ENCODE measurements at regions not wholly inside any gene's neighbourhood (a gene's known extent, or its start where the extent isn't known, plus 50 kb on each side); places are given as distances from the start of the nearest gene placed in this dataset.

DNA sequence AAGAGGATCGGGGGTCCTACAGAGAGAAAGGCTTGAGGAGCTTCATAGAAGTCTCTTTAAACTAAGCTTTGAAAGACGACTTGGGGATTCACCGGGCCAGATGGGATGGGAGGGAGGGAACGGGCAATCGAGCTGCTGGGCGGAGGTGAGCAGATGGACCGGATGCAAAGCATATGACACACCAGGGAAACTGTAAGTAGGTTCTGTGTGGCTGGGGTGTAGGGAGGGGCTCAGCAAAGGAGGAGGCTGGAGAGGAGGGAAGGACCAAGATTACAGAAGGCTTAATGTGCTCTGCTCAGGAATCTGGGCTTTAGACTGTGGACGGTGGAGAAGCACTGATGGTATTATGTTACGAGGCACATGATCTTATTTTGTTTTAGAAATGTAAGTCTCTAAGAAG is 131.5 kb downstream of the MAIP1 start:
- intact Hi-C loops (cut with micrococcal nuclease; ENCODE audit: unreplicated experiment) = no loop called here
- no peaks in the 10 kb centered on the region for H3K36me3 ChIP-seq (ENCODE audit: insufficient read depth, low read length, poor library complexity, severe bottlenecking)
- TF ChIP-seq EZH2 (IDR thresholded peaks at IDR 0.05; ENCODE audit: borderline replicate concordance, low read depth, low read length, poor library complexity, severe bottlenecking) = no peak
- TF ChIP-seq, protein P1, sequence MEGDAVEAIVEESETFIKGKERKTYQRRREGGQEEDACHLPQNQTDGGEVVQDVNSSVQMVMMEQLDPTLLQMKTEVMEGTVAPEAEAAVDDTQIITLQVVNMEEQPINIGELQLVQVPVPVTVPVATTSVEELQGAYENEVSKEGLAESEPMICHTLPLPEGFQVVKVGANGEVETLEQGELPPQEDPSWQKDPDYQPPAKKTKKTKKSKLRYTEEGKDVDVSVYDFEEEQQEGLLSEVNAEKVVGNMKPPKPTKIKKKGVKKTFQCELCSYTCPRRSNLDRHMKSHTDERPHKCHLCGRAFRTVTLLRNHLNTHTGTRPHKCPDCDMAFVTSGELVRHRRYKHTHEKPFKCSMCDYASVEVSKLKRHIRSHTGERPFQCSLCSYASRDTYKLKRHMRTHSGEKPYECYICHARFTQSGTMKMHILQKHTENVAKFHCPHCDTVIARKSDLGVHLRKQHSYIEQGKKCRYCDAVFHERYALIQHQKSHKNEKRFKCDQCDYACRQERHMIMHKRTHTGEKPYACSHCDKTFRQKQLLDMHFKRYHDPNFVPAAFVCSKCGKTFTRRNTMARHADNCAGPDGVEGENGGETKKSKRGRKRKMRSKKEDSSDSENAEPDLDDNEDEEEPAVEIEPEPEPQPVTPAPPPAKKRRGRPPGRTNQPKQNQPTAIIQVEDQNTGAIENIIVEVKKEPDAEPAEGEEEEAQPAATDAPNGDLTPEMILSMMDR (conservative IDR thresholded peaks at IDR 0.05; ENCODE audit: low read depth, low read length) = no peak
- no peak overlapping the region for H3K27ac ChIP-seq (ENCODE audit: low read depth, low read length, poor library complexity, severe bottlenecking)
- ChIA-PET CTCF (no interaction called here), POLR2A (ENCODE audit: low non-redundant PET) (no interaction called here)
- no peak overlapping the region for H3K4me3 ChIP-seq (ENCODE audit: low read depth, low read length, poor library complexity, severe bottlenecking)
- H3K27me3 ChIP-seq (replicated peaks; ENCODE audit: insufficient read depth, low read depth, low read length, poor library complexity) = no peaks in the 10 kb centered on the region
- H3K9me3 ChIP-seq (ENCODE audit: low read depth, low read length, poor library complexity, severe bottlenecking) = no peaks in the 10 kb centered on the region
- no peaks in the 10 kb centered on the region for H3K4me1 ChIP-seq (ENCODE audit: insufficient read depth, low read length, poor library complexity, severe bottlenecking)
- BruUV-seq (replicated peaks) = no TSS peak
- DNase-seq (ENCODE audit: low spot score) = no peak

DNA sequence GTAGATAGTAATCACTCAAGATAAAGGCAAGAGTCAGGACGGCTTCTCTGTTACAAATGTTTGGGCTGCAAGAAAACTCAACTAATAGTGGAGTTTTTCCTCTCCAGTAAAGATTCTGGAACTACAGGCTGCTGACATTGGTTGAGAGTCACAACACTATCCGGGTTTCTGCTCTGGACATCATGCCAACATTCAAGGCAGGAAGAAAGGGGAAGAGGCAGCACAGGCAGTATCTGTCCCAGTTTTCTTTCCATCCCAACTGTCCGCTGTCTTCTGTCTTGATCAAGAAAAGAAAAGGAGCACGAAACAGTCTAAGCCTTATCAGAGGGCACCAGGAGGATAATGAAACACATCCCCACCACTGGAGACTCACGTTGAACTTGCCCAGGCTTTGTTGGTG is 132.1 kb downstream of the MAIP1 start:
- ChIA-PET CTCF (no interaction called here), POLR2A (ENCODE audit: low non-redundant PET) (no interaction called here)
- Histone ChIP-seq H3K4me3 (ENCODE audit: low read depth, low read length, poor library complexity, severe bottlenecking) (no peak overlapping the region), H3K27ac (ENCODE audit: low read depth, low read length, poor library complexity, severe bottlenecking) (no peak overlapping the region), H3K9me3 (ENCODE audit: low read depth, low read length, poor library complexity, severe bottlenecking) (no peaks in the 10 kb centered on the region), H3K27me3 (replicated peaks; ENCODE audit: insufficient read depth, low read depth, low read length, poor library complexity) (no peaks in the 10 kb centered on the region), H3K36me3 (ENCODE audit: insufficient read depth, low read length, poor library complexity, severe bottlenecking) (no peaks in the 10 kb centered on the region), H3K4me1 (ENCODE audit: insufficient read depth, low read length, poor library complexity, severe bottlenecking) (no peaks in the 10 kb centered on the region)
- TF ChIP-seq, protein P1 (conservative IDR thresholded peaks at IDR 0.05; ENCODE audit: low read depth, low read length) = no peak
- no peak for TF ChIP-seq EZH2 (IDR thresholded peaks at IDR 0.05; ENCODE audit: borderline replicate concordance, low read depth, low read length, poor library complexity, severe bottlenecking)
- no TSS peak for BruUV-seq (replicated peaks)
- intact Hi-C loops (cut with micrococcal nuclease; ENCODE audit: unreplicated experiment) = no loop called here
- DNase-seq (ENCODE audit: low spot score) = no peak

DNA sequence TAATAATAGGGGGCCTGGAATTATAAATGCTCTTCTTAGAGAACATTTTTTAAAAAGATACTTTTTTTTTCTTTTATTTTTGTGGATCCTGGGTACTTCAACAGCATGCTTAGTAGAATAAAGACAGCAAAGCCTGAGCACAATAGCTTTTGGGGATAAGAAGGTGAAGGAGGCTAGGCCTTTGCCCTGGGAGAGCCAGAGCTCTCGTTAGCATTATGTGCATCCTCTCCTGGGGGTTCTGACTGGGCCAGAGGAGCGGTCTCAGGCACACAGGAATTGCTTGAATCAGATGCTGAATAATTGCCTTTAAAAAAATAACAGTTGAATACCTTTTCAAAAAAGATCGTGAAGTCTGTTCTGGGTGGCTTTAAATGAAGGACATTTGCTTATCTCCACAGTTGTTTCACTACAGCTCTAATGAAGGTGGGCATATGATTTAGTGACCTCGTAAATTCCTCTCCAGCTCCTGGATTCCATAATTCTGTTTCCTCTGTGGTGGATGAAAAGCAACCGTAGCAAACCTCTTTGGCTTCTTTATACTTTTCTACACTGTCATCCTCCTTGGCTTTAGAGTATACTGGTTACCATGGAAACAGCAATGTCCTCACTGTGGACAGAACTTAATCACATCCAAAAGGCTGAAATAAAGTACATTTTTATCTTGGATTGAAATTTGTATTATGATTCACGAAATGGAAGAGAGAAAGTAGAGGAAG is 133.8 kb downstream of the MAIP1 start:
- ChIA-PET CTCF (no interaction called here), POLR2A (ENCODE audit: low non-redundant PET) (no interaction called here)
- intact Hi-C loops (cut with micrococcal nuclease; ENCODE audit: unreplicated experiment) = no loop called here
- no TSS peak for BruUV-seq (replicated peaks)
- no peaks in the 10 kb centered on the region for H3K36me3 ChIP-seq (ENCODE audit: insufficient read depth, low read length, poor library complexity, severe bottlenecking)
- no peak for TF ChIP-seq EZH2 (IDR thresholded peaks at IDR 0.05; ENCODE audit: borderline replicate concordance, low read depth, low read length, poor library complexity, severe bottlenecking)
- TF ChIP-seq, protein P1 (conservative IDR thresholded peaks at IDR 0.05; ENCODE audit: low read depth, low read length) = no peak
- no peaks in the 10 kb centered on the region for H3K4me1 ChIP-seq (ENCODE audit: insufficient read depth, low read length, poor library complexity, severe bottlenecking)
- no peaks in the 10 kb centered on the region for H3K9me3 ChIP-seq (ENCODE audit: low read depth, low read length, poor library complexity, severe bottlenecking)
- no peak overlapping the region for H3K4me3 ChIP-seq (ENCODE audit: low read depth, low read length, poor library complexity, severe bottlenecking)
- H3K27ac ChIP-seq (ENCODE audit: low read depth, low read length, poor library complexity, severe bottlenecking) = no peak overlapping the region
- DNase-seq (ENCODE audit: low spot score) = no peak
- H3K27me3 ChIP-seq (replicated peaks; ENCODE audit: insufficient read depth, low read depth, low read length, poor library complexity) = no peaks in the 10 kb centered on the region

Measured in A673 (cell line).